Liver (tissue), 8 donors: ENCODE measurements at regions not wholly inside any gene's neighbourhood (a gene's known extent, or its start where the extent isn't known, plus 50 kb on each side); places are given as distances from the start of the nearest gene placed in this dataset.

Experiments
- DNase-seq: peaks from one replicate; pipeline ENCODE4 v3.0.0-alpha.2; 2017; ENCODE audit warnings: low spot score
- H3K27ac ChIP-seq, 2 donors: one replicate each; pipeline ENCODE4 v1.7.0; 2013; ENCODE audit warnings: inconsistent platforms in 2 of 2, low read length in 2 of 2, control low read depth in 1 of 2, low read depth in 1 of 2, mild to moderate bottlenecking in 1 of 2
- H3K27me3 ChIP-seq, 4 donors: one replicate each; pipeline versions ENCODE4 v1.6.1 to v1.7.0; 2013; ENCODE audit warnings: low read length in 3 of 4, inconsistent platforms in 1 of 4, mild to moderate bottlenecking in 1 of 4, moderate library complexity in 1 of 4; ENCODE audit not compliant: control insufficient read depth in 4 of 4, insufficient read depth in 4 of 4
- H3K36me3 ChIP-seq, 4 donors: one replicate each; pipeline versions ENCODE4 v1.6.1 to v1.7.0; 2013; ENCODE audit warnings: low read length in 3 of 4, mild to moderate bottlenecking in 3 of 4, low read depth in 1 of 4, moderate library complexity in 1 of 4; ENCODE audit not compliant: control insufficient read depth in 4 of 4, insufficient read depth in 3 of 4
- H3K4me1 ChIP-seq, 4 donors: one replicate each; pipeline versions ENCODE4 v1.6.1 to v1.7.0; 2013; ENCODE audit warnings: low read length in 3 of 4, mild to moderate bottlenecking in 3 of 4, moderate library complexity in 1 of 4; ENCODE audit not compliant: control insufficient read depth in 4 of 4, insufficient read depth in 4 of 4
- H3K4me3 ChIP-seq, 3 donors: one replicate each; pipeline versions ENCODE4 v1.6.1 to v1.7.0; 2013; ENCODE audit warnings: low read length in 3 of 3, control low read depth in 1 of 3, low read depth in 1 of 3, mild to moderate bottlenecking in 1 of 3
- H3K9ac ChIP-seq, 2 donors: one replicate each; pipeline ENCODE4 v1.7.0; 2013; ENCODE audit warnings: low read length in 2 of 2, mild to moderate bottlenecking in 2 of 2, moderate library complexity in 2 of 2, control low read depth in 1 of 2, low read depth in 1 of 2
- H3K9me3 ChIP-seq, 4 donors: one replicate each; pipeline versions ENCODE4 v1.6.1 to v1.7.0; 2013; ENCODE audit warnings: low read length in 3 of 4; ENCODE audit not compliant: control insufficient read depth in 4 of 4
- FOXA1 ChIP-seq: IDR thresholded peaks from 2 replicates; pipeline ENCODE4 v1.6.1; 2016; ENCODE audit warnings: antibody characterized with exemption
- FOXA2 ChIP-seq: IDR thresholded peaks from 2 replicates; pipeline ENCODE4 v1.6.1; 2016; ENCODE audit warnings: antibody characterized with exemption
- GABPA ChIP-seq, 2 donors: IDR thresholded peaks in 1 of 2; conservative IDR thresholded peaks in 1 of 2; 2 replicates each; pipeline ENCODE4 v1.6.1; 2016; ENCODE audit warnings: antibody characterized with exemption in 2 of 2, mild to moderate bottlenecking in 1 of 2, moderate library complexity in 1 of 2
- HNF4A ChIP-seq, 2 donors: conservative IDR thresholded peaks; 2 replicates each; pipeline ENCODE4 v1.6.1; 2016; ENCODE audit warnings: antibody characterized with exemption in 2 of 2, mild to moderate bottlenecking in 2 of 2
- JUND ChIP-seq, 2 donors: IDR thresholded peaks; 2 replicates each; pipeline ENCODE4 v1.6.1; 2016; ENCODE audit warnings: antibody characterized with exemption in 2 of 2
- NR2F2 ChIP-seq: IDR thresholded peaks from 2 replicates; pipeline ENCODE4 v1.6.1; 2016; ENCODE audit warnings: antibody characterized with exemption
- RAD21 ChIP-seq, 2 donors: IDR thresholded peaks; 2 replicates each; pipeline ENCODE4 v1.6.1; 2016; ENCODE audit warnings: antibody characterized with exemption in 2 of 2, mild to moderate bottlenecking in 2 of 2
- SP1 ChIP-seq: IDR thresholded peaks from 2 replicates; pipeline ENCODE4 v1.6.1; 2018; ENCODE audit warnings: antibody characterized with exemption, mild to moderate bottlenecking
- TAF1 ChIP-seq: conservative IDR thresholded peaks from 2 replicates; pipeline ENCODE4 v1.6.1; 2016; ENCODE audit warnings: antibody characterized with exemption, mild to moderate bottlenecking
- YY1 ChIP-seq: IDR thresholded peaks from 2 replicates; pipeline ENCODE4 v1.6.1; 2016; ENCODE audit warnings: antibody characterized with exemption, mild to moderate bottlenecking
- WGBS: extraction: QIAGEN DNeasy Blood & Tissue Kit; methylation state at CpG from one replicate; pipeline ENCODE4 v1.1.7; 2013; 5-methylcytosine and 5-hydroxymethylcytosine counted together
- TF ChIP-seq, protein P1 (sequence below): IDR thresholded peaks from 2 replicates; pipeline ENCODE4 v1.6.1; 2016; ENCODE audit warnings: antibody characterized with exemption
- TF ChIP-seq, protein P2 (sequence below): IDR thresholded peaks from 2 replicates; pipeline ENCODE4 v1.6.1; 2016; ENCODE audit warnings: antibody characterized with exemption, mild to moderate bottlenecking
- TF ChIP-seq, protein P3 (sequence below): IDR thresholded peaks from 2 replicates; pipeline ENCODE4 v1.6.1; 2016; ENCODE audit warnings: antibody characterized with exemption
- TF ChIP-seq, protein P4 (sequence below): fragments of 150-350 bp; IDR thresholded peaks from 2 replicates; pipeline ENCODE4 v1.5.1; 2017; ENCODE audit warnings: improper control_type of control experiment, low read depth, low read length; ENCODE audit not compliant: missing input control
- donor health status: healthy.
- donor health status: healthy.
- donor health status: healthy.
- donor health status: healthy.
- donor health status: healthy.

DNA sequence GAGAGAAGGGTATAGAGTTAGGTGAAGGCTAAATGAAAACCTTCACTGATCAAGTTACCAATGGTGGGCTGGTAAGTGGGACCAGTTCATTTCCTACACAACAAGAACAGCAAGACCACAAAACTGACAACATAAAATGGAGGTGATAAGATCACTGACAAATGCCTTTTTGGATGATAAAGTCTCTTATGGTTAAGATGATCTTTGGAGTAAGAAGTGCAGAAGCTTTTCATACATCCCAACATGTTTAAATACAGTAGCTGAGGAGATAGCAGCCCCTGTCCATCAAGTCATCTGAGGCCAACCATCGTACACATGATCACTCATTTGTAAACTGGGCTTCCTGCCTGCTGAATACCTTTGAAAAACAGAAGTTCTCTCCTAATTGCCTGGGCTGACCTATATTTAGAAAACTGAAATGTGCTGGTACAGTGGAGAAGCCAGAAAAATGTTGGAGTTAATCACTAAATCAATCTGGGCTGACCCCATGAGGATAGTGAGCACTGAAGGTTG is 259.0 kb upstream of the ZFHX3 start (continued):
- TF ChIP-seq HNF4A (conservative IDR thresholded peaks at IDR 0.05) (no peak), FOXA2 (no peak), FOXA1 (no peak), TAF1 (no peak), RAD21 (IDR thresholded peaks at IDR 0.05) (no peak), JUND (IDR thresholded peaks at IDR 0.05) (no peak)
- TF ChIP-seq, protein P1, sequence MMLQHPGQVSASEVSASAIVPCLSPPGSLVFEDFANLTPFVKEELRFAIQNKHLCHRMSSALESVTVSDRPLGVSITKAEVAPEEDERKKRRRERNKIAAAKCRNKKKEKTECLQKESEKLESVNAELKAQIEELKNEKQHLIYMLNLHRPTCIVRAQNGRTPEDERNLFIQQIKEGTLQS: no peak

DNA sequence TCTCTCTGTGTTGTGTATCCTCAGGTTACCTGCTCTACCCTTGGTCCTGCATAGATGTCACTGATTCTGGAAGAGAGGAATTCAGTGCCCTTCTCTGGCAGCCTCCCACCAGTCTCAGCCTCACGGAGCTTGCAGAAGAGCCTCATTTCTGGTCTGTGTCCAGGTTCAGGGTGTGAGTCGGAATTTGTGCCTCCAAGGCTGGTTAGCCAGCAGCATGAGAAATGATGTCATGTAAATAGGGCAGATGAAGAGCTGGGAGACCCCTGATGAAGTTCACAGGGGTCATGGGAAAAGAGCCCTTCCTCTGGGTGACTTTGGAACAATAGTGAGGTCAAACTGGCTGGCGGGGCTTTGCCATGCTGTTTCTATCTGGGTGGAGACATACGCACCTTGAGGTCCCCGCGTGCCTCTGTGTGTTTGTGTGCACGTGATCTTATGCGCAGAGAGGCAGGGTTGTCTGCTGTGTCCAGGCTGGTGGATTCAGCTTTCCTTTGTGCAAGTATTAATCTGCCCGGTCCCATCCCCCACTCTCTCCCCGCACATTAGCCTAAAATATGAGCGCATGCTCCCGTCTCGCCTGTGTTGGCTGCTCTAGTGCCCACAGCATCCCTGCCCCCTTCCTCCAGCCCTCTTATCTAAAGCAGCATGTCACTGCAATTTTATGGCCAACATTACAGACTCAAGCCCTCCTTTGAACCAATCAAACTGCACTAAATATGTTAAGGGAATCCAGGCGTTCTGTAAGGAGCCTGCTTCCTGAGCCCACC is 256.3 kb upstream of the ZFHX3 start:
- TF ChIP-seq SP1: no peak
- TF ChIP-seq YY1: no peak
- no peak for TF ChIP-seq GABPA (IDR thresholded peaks at IDR 0.05 in 1 of 2, conservative IDR thresholded peaks at IDR 0.05 in 1 of 2)
- TF ChIP-seq, protein P2, sequence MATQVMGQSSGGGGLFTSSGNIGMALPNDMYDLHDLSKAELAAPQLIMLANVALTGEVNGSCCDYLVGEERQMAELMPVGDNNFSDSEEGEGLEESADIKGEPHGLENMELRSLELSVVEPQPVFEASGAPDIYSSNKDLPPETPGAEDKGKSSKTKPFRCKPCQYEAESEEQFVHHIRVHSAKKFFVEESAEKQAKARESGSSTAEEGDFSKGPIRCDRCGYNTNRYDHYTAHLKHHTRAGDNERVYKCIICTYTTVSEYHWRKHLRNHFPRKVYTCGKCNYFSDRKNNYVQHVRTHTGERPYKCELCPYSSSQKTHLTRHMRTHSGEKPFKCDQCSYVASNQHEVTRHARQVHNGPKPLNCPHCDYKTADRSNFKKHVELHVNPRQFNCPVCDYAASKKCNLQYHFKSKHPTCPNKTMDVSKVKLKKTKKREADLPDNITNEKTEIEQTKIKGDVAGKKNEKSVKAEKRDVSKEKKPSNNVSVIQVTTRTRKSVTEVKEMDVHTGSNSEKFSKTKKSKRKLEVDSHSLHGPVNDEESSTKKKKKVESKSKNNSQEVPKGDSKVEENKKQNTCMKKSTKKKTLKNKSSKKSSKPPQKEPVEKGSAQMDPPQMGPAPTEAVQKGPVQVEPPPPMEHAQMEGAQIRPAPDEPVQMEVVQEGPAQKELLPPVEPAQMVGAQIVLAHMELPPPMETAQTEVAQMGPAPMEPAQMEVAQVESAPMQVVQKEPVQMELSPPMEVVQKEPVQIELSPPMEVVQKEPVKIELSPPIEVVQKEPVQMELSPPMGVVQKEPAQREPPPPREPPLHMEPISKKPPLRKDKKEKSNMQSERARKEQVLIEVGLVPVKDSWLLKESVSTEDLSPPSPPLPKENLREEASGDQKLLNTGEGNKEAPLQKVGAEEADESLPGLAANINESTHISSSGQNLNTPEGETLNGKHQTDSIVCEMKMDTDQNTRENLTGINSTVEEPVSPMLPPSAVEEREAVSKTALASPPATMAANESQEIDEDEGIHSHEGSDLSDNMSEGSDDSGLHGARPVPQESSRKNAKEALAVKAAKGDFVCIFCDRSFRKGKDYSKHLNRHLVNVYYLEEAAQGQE: no peak
- TF ChIP-seq, protein P3, sequence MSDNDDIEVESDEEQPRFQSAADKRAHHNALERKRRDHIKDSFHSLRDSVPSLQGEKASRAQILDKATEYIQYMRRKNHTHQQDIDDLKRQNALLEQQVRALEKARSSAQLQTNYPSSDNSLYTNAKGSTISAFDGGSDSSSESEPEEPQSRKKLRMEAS: no peak
- no peak for TF ChIP-seq FOXA2
- no peak for TF ChIP-seq RAD21 (IDR thresholded peaks at IDR 0.05)
- TF ChIP-seq, protein P1: no peak
- no peak for TF ChIP-seq NR2F2
- TF ChIP-seq HNF4A (conservative IDR thresholded peaks at IDR 0.05): no peak
- TF ChIP-seq, protein P4, sequence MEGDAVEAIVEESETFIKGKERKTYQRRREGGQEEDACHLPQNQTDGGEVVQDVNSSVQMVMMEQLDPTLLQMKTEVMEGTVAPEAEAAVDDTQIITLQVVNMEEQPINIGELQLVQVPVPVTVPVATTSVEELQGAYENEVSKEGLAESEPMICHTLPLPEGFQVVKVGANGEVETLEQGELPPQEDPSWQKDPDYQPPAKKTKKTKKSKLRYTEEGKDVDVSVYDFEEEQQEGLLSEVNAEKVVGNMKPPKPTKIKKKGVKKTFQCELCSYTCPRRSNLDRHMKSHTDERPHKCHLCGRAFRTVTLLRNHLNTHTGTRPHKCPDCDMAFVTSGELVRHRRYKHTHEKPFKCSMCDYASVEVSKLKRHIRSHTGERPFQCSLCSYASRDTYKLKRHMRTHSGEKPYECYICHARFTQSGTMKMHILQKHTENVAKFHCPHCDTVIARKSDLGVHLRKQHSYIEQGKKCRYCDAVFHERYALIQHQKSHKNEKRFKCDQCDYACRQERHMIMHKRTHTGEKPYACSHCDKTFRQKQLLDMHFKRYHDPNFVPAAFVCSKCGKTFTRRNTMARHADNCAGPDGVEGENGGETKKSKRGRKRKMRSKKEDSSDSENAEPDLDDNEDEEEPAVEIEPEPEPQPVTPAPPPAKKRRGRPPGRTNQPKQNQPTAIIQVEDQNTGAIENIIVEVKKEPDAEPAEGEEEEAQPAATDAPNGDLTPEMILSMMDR: no peak
- no peak for TF ChIP-seq JUND (IDR thresholded peaks at IDR 0.05)
- DNase-seq: no peak
- no peaks in the 10 kb centered on the region for H3K9me3 ChIP-seq
- WGBS: 68% methylated on average over 14 of the region's 14 CpGs
- peaks cover 0 to 4% (median under 1%) of the 10 kb centered on the region in 4 donors for H3K27me3 ChIP-seq
- H3K4me1 ChIP-seq: no peaks in the 10 kb centered on the region
- H3K36me3 ChIP-seq: no peaks in the 10 kb centered on the region
- H3K4me3 ChIP-seq: no peak overlapping the region
- H3K9ac ChIP-seq: no peak overlapping the region
- no peak overlapping the region for H3K27ac ChIP-seq
